ENCODE measurements at regions not wholly inside any gene's neighbourhood (a gene's known extent, or its start where the extent isn't known, plus 50 kb on each side); places are given as distances from the start of the nearest gene placed in this dataset.

GRCh38 chr5:135703016-135703550 is 124.3 kb upstream of the CXCL14 start:
- no peaks in the 10 kb centered on the region for H3K36me3 ChIP-seq (ENCODE audit: control insufficient read depth, insufficient read depth, low read length)
- no peaks in the 10 kb centered on the region for H3K27me3 ChIP-seq (ENCODE audit: control insufficient read depth, insufficient read depth, low read length)
- DNase-seq (ENCODE audit: low read depth in 2 of 2), result no peak
- no peak overlapping the region for H3K4me2 ChIP-seq (ENCODE audit: extremely low read depth, insufficient read depth, low read length)
- no peak overlapping the region for H3K27ac ChIP-seq (ENCODE audit: insufficient read depth, low read length)
- no peaks in the 10 kb centered on the region for H3K9me3 ChIP-seq (ENCODE audit: control insufficient read depth, insufficient read depth, low read depth, low read length)
- H4K20me1 ChIP-seq (ENCODE audit: control insufficient read depth, extremely low read depth, insufficient read depth, low read length), result no peaks in the 10 kb centered on the region
- H3K4me3 ChIP-seq (replicated peaks in 1 of 4; ENCODE audit: control extremely low read depth in 1 of 4, insufficient read depth in 1 of 4, low read depth in 3 of 4, low read length in 4 of 4), result no peak overlapping the region
- no peak overlapping the region for H2AFZ ChIP-seq (ENCODE audit: low read length)
- TF ChIP-seq EZH2 (IDR thresholded peaks at IDR 0.05; ENCODE audit: low read length, missing control alignments) (no peak), CTCF (conservative IDR thresholded peaks at IDR 0.05 in 1 of 2, IDR thresholded peaks at IDR 0.05 in 1 of 2; ENCODE audit: low read depth in 1 of 2, low read length in 2 of 2) (no peak)
- no peaks in the 10 kb centered on the region for H3K4me1 ChIP-seq (ENCODE audit: control insufficient read depth, extremely low read depth, insufficient read depth, low read length)
- H3K79me2 ChIP-seq (ENCODE audit: control insufficient read depth, insufficient read depth, low read length), result no peaks in the 10 kb centered on the region
- H3K9ac ChIP-seq (ENCODE audit: insufficient read depth, low read length), result no peak overlapping the region

- H3K36me3 ChIP-seq (ENCODE audit: control insufficient read depth, insufficient read depth, low read length), result no peaks in the 10 kb centered on the region
- H3K4me2 ChIP-seq (ENCODE audit: extremely low read depth, insufficient read depth, low read length), result no peak overlapping the region
- TF ChIP-seq EZH2 (IDR thresholded peaks at IDR 0.05; ENCODE audit: low read length, missing control alignments) (no peak), CTCF (conservative IDR thresholded peaks at IDR 0.05 in 1 of 2, IDR thresholded peaks at IDR 0.05 in 1 of 2; ENCODE audit: low read depth in 1 of 2, low read length in 2 of 2) (no peak)
- no peaks in the 10 kb centered on the region for H3K9me3 ChIP-seq (ENCODE audit: control insufficient read depth, insufficient read depth, low read depth, low read length)
- H3K27ac ChIP-seq (ENCODE audit: insufficient read depth, low read length), result no peak overlapping the region
- no peak overlapping the region for H2AFZ ChIP-seq (ENCODE audit: low read length)
- H3K4me1 ChIP-seq (ENCODE audit: control insufficient read depth, extremely low read depth, insufficient read depth, low read length), result no peaks in the 10 kb centered on the region
- no peaks in the 10 kb centered on the region for H3K79me2 ChIP-seq (ENCODE audit: control insufficient read depth, insufficient read depth, low read length)
- no peaks in the 10 kb centered on the region for H3K27me3 ChIP-seq (ENCODE audit: control insufficient read depth, insufficient read depth, low read length)
- no peaks in the 10 kb centered on the region for H4K20me1 ChIP-seq (ENCODE audit: control insufficient read depth, extremely low read depth, insufficient read depth, low read length)
- H3K9ac ChIP-seq (ENCODE audit: insufficient read depth, low read length), result no peak overlapping the region
- DNase-seq (ENCODE audit: low read depth in 2 of 2), result no peak
- no peak overlapping the region for H3K4me3 ChIP-seq (replicated peaks in 1 of 4; ENCODE audit: control extremely low read depth in 1 of 4, insufficient read depth in 1 of 4, low read depth in 3 of 4, low read length in 4 of 4)
Measured at GRCh38 chr5:135702191-135702590, 123.4 kb upstream of the CXCL14 start.

- Histone ChIP-seq H3K4me2 (ENCODE audit: extremely low read depth, insufficient read depth, low read length) (no peak overlapping the region), H3K4me3 (replicated peaks in 1 of 4; ENCODE audit: control extremely low read depth in 1 of 4, insufficient read depth in 1 of 4, low read depth in 3 of 4, low read length in 4 of 4) (no peak overlapping the region), H3K27me3 (ENCODE audit: control insufficient read depth, insufficient read depth, low read length) (no peaks in the 10 kb centered on the region), H3K36me3 (ENCODE audit: control insufficient read depth, insufficient read depth, low read length) (no peaks in the 10 kb centered on the region), H3K9ac (ENCODE audit: insufficient read depth, low read length) (no peak overlapping the region), H3K9me3 (ENCODE audit: control insufficient read depth, insufficient read depth, low read depth, low read length) (no peaks in the 10 kb centered on the region), H3K4me1 (ENCODE audit: control insufficient read depth, extremely low read depth, insufficient read depth, low read length) (no peaks in the 10 kb centered on the region), H3K79me2 (ENCODE audit: control insufficient read depth, insufficient read depth, low read length) (no peaks in the 10 kb centered on the region), H3K27ac (ENCODE audit: insufficient read depth, low read length) (no peak overlapping the region), H4K20me1 (ENCODE audit: control insufficient read depth, extremely low read depth, insufficient read depth, low read length) (no peaks in the 10 kb centered on the region), H2AFZ (ENCODE audit: low read length) (no peak overlapping the region)
- TF ChIP-seq EZH2 (IDR thresholded peaks at IDR 0.05; ENCODE audit: low read length, missing control alignments), result no peak
- TF ChIP-seq CTCF (conservative IDR thresholded peaks at IDR 0.05 in 1 of 2, IDR thresholded peaks at IDR 0.05 in 1 of 2; ENCODE audit: low read depth in 1 of 2, low read length in 2 of 2), result no peak
- DNase-seq (ENCODE audit: low read depth in 2 of 2), result no peak
Measured at GRCh38 chr5:135700731-135701130, 121.9 kb upstream of the CXCL14 start.

All from fibroblast of lung (primary cell).